22Rv1 (cell line): ENCODE measurements at regions not wholly inside any gene's neighbourhood (a gene's known extent, or its start where the extent isn't known, plus 50 kb on each side); places are given as distances from the start of the nearest gene placed in this dataset.
"Not testable (repeated sequence)": the region's sequence is repeated elsewhere in the genome, so short reads cannot be mapped to it uniquely, and the experiment has no call there.

ENCODE experiments used
- H3K27ac ChIP-seq: fragments of 450-650 bp; 2 replicates; pipeline ENCODE4 v1.5.1; 2017
- ZFX ChIP-seq: fragments of 450-650 bp; IDR thresholded peaks from 2 replicates; pipeline ENCODE4 v1.6.1; 2017; ENCODE audit warnings: antibody characterized with exemption, borderline replicate concordance
- TF ChIP-seq, protein P1 (sequence below): fragments of 450-650 bp; IDR thresholded peaks from 2 replicates; pipeline ENCODE4 v1.5.1; 2017; ENCODE audit warnings: mild to moderate bottlenecking

DNA sequence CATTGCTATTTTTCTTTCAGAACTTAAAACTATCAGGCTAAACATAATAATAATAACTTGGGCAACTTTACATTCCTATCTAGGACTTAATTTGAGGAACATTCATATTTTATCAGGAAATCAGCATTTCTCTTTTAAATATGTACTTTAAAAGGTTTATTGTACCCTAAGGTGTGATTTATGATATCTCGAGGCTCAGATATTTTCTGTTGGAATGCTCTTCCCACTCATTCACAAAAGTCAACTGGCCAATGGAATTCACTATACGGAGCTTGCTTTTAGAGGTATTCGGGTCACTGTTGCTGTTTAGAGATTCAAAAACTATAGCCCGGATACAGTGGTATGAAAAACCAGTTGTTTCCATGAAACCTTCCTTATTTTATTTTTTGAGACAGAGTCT, 328.3 kb downstream of the GBA3 start:
- no peak overlapping the region for H3K27ac ChIP-seq
- TF ChIP-seq, protein P1, sequence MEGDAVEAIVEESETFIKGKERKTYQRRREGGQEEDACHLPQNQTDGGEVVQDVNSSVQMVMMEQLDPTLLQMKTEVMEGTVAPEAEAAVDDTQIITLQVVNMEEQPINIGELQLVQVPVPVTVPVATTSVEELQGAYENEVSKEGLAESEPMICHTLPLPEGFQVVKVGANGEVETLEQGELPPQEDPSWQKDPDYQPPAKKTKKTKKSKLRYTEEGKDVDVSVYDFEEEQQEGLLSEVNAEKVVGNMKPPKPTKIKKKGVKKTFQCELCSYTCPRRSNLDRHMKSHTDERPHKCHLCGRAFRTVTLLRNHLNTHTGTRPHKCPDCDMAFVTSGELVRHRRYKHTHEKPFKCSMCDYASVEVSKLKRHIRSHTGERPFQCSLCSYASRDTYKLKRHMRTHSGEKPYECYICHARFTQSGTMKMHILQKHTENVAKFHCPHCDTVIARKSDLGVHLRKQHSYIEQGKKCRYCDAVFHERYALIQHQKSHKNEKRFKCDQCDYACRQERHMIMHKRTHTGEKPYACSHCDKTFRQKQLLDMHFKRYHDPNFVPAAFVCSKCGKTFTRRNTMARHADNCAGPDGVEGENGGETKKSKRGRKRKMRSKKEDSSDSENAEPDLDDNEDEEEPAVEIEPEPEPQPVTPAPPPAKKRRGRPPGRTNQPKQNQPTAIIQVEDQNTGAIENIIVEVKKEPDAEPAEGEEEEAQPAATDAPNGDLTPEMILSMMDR, result no peak
- TF ChIP-seq ZFX, result no peak

DNA sequence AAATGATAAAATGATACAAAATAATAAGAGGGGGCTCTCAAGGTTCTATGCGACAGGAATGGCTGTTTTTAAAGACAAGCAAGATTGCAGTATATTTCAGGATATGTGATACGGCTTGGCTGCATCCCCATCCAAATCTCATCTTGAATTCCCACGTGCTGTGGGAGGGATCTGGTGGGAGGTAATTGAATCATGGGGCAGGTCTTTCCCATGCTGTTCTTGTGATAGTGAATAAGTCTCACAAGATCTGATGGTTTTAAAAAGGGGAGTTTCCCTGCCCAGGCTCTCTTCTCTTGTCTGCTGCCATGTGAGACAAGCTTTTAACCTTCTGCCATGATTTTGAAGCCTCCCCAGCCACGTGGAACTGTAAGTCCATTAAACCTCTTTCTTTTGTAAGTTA, 327.7 kb downstream of the GBA3 start:
- H3K27ac ChIP-seq, result not testable (repeated sequence)

DNA sequence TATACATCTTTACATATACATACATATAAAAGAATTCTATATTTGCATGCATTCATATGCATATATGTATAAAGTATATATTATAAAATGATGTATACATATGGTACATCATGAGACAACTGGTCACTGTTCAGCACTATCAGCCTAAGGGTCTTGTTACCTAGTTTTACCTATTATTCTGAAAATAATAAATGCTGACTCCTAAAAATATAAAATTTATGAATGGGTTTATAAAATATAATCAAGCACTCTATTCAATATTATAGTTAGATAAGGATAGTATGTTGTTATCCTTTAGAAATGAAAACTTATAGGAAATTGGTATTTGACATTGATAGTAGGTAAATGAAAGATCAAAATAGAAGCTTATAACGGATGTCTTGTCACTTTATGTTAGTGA, 324.2 kb downstream of the GBA3 start:
- TF ChIP-seq, protein P1, result no peak
- TF ChIP-seq ZFX, result no peak
- H3K27ac ChIP-seq, result no peak overlapping the region

DNA sequence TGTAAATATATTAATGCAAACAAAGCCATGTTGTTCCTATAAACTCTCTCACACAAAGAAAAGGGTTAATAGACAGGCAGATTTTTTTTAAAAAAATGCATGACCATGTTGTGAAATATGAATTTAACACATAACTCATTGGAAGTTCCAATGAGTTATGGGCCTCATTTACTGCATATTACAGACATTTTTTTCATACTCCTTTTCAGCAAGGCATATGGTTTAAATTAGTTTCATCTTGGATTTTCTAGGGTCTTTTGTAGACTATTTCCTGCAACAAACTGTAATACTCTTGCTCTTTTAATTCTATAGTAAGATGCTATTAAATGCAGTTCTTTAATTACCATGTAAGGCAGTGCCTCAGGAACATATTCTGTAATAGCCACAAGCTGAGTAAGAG, 323.1 kb downstream of the GBA3 start:
- no peak overlapping the region for H3K27ac ChIP-seq
- TF ChIP-seq, protein P1, result no peak
- TF ChIP-seq ZFX, result no peak

DNA sequence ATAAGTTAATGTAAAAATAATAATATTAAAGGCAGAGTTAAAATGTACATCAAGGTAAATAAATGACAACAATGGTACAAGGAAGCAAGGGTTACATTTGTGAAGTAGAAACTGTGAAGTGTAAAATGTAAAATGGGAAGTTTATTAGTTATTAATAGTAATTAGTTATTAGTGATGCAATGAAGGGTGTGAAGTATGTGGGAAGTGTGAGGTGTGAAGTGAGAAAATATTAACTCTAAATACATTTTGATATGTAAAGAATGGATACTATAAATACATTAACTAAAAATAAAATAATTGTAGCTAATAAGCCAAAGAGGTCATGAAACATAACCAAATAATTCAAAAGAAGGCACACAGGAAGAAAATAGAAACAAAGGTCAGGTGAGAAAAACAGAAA, 316.4 kb downstream of the GBA3 start:
- H3K27ac ChIP-seq, result no peak overlapping the region
- TF ChIP-seq, protein P1, result no peak
- TF ChIP-seq ZFX, result no peak

DNA sequence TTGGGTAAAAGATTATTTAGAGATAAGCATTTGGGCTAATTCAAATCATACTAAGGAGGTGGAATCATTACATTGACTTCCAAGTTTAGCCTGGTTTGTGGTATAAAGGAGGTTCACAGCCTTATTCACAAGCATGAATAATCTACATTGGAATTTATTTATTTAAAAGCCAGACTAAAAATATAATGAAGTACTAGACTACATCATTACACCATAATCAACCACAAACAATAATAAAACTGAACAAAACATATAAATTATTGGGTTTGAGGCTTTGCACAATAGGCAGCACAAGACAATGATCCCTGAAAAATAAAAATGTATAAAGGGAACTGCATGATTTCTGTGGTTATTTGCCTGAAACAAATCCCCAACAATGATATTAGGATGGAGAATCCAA, 314.0 kb downstream of the GBA3 start:
- TF ChIP-seq, protein P1, result no peak
- TF ChIP-seq ZFX, result no peak
- no peak overlapping the region for H3K27ac ChIP-seq

DNA sequence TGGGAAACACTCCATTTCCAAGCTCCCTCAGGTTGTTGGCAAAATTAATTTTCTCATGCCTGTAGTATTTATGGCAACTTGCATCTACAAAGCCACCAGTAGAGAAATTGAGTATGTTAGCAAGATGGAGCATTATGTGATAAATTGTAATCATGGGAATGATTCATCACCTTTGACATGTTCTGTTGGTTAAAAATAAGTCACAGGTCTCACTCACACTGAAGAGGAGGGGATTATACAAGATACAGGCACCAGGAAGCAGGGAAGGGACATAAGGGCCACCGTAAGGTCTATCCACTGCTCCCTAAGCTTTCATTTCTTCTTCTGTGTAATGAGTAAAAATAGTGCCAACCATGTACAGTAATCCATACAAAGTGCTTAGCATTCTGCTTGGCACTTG, 313.0 kb downstream of the GBA3 start:
- no peak for TF ChIP-seq ZFX
- TF ChIP-seq, protein P1, result no peak
- H3K27ac ChIP-seq, result no peak overlapping the region

DNA sequence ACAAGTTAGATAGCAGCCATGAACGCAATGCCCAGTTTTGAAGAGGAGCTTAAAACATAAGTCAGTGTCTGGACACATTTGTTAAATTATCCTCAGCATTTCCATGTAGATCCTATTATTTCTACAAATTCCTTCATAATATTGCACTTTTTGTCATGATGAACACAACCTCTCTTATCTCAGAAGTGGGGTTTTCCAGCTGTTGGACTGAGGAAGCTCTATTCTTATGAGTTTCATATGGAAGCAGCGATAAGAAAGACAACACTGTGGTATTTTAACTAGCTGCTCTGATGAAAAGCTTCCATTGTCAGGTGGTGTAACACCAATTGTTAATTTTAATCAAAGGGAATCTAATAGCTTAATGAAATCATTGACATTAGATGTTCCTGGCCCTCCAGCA, 308.7 kb downstream of the GBA3 start:
- H3K27ac ChIP-seq, result no peak overlapping the region
- TF ChIP-seq, protein P1, result no peak
- TF ChIP-seq ZFX, result no peak
